ENCODE measurements at regions not wholly inside any gene's neighbourhood (a gene's known extent, or its start where the extent isn't known, plus 50 kb on each side); places are given as distances from the start of the nearest gene placed in this dataset.
A peak's percentile ranks its signal among the peaks of the same experiment; 100 is the strongest.

- ATAC-seq = no peak
These were observed 376.5 kb downstream of the SETD4 start for GRCh38 chr21:35683664-35684304.

- ATAC-seq = no peak
These were observed 377.3 kb downstream of the SETD4 start for GRCh38 chr21:35682904-35683549.

- ATAC-seq = no peak
These were observed 378.4 kb downstream of the SETD4 start for GRCh38 chr21:35681946-35682345.

GRCh38 chr21:35679076-35679475 lies 381.2 kb downstream of the SETD4 start:
- no peak for ATAC-seq

- no peak for ATAC-seq
These were observed 381.9 kb downstream of the SETD4 start for GRCh38 chr21:35678393-35678792.

- ATAC-seq = no peak
These were observed 383.0 kb downstream of the SETD4 start for GRCh38 chr21:35677298-35677841.

GRCh38 chr21:35674895-35675470 lies 385.3 kb downstream of the SETD4 start:
- ATAC-seq = no peak

GRCh38 chr21:35674091-35674671 lies 386.1 kb downstream of the SETD4 start:
- no peak for ATAC-seq

- ATAC-seq = no peak
These were observed 388.0 kb downstream of the SETD4 start for GRCh38 chr21:35672313-35672712.

GRCh38 chr21:35664683-35665082 lies 395.6 kb downstream of the SETD4 start:
- ATAC-seq = no peak

GRCh38 chr21:35663856-35664606 lies 396.3 kb downstream of the SETD4 start:
- ATAC-seq = no peak

- no peak for ATAC-seq
These were observed 402.1 kb downstream of the SETD4 start for GRCh38 chr21:35658242-35658641.

- ATAC-seq = no peak
These were observed 407.5 kb downstream of the SETD4 start for GRCh38 chr21:35652872-35653271.

GRCh38 chr21:35652196-35652595 lies 408.1 kb downstream of the SETD4 start:
- no peak for ATAC-seq

GRCh38 chr21:35651196-35651595 lies 409.1 kb downstream of the SETD4 start:
- no peak for ATAC-seq

GRCh38 chr21:35649186-35649585 lies 411.1 kb downstream of the SETD4 start:
- no peak for ATAC-seq

GRCh38 chr21:35648512-35648911 lies 411.8 kb downstream of the SETD4 start:
- ATAC-seq = peak; percentile 20

- no peak for ATAC-seq
These were observed 413.7 kb downstream of the SETD4 start for GRCh38 chr21:35646606-35647005.

GRCh38 chr21:35645991-35646390 lies 414.3 kb downstream of the SETD4 start:
- no peak for ATAC-seq

GRCh38 chr21:35644523-35644922 lies 415.8 kb downstream of the SETD4 start:
- no peak for ATAC-seq

GRCh38 chr21:35643176-35643575 lies 417.1 kb downstream of the SETD4 start:
- ATAC-seq = no peak

GRCh38 chr21:35641271-35642016 lies 418.9 kb downstream of the SETD4 start:
- no peak for ATAC-seq

Data from esophagus mucosa (tissue), 1 donor.